Endodermal cell (in vitro differentiated cells): ENCODE measurements at regions not wholly inside any gene's neighbourhood (a gene's known extent, or its start where the extent isn't known, plus 50 kb on each side); places are given as distances from the start of the nearest gene placed in this dataset.

Experiments
- DNase-seq: peaks from one replicate; pipeline ENCODE4 v3.0.0-alpha.2; 2017
- H3K27ac ChIP-seq: 2 replicates; pipeline ENCODE4 v1.5.1; 2013; ENCODE audit warnings: mild to moderate bottlenecking, low read depth, low read length, moderate library complexity
- H3K27me3 ChIP-seq: 2 replicates; pipeline ENCODE4 v1.6.1; 2013; ENCODE audit warnings: mild to moderate bottlenecking, low read length, moderate library complexity; ENCODE audit not compliant: insufficient read depth, control insufficient read depth, poor library complexity, severe bottlenecking
- H3K36me3 ChIP-seq: 2 replicates; pipeline ENCODE4 v1.7.0; 2013; ENCODE audit warnings: mild to moderate bottlenecking, low read length, moderate library complexity; ENCODE audit not compliant: control insufficient read depth, insufficient read depth
- H3K4me1 ChIP-seq: one replicate; pipeline ENCODE4 v1.7.0; 2013; ENCODE audit warnings: low read length; ENCODE audit not compliant: control insufficient read depth, insufficient read depth
- H3K4me3 ChIP-seq: 2 replicates; pipeline ENCODE4 v1.5.1; 2013; ENCODE audit warnings: mild to moderate bottlenecking, low read length, moderate library complexity
- H3K9ac ChIP-seq: 2 replicates; pipeline ENCODE4 v1.6.1; 2013; ENCODE audit warnings: mild to moderate bottlenecking, low read length, moderate library complexity; ENCODE audit not compliant: poor library complexity, severe bottlenecking; ENCODE audit errors: extremely low read depth
- H3K9me3 ChIP-seq: 2 replicates; pipeline ENCODE4 v1.6.1; 2013; ENCODE audit warnings: mild to moderate bottlenecking, low read length, moderate library complexity; ENCODE audit not compliant: control insufficient read depth
- H3K27ac Mint-ChIP-seq: 2 replicates; pipeline ENCODE4 v1.8.0; 2020; ENCODE audit warnings: mixed read lengths
- H3K27me3 Mint-ChIP-seq: 2 replicates; pipeline ENCODE4 v1.8.0; 2021; ENCODE audit warnings: mild to moderate bottlenecking, mixed read lengths; ENCODE audit not compliant: insufficient read depth
- H3K36me3 Mint-ChIP-seq: 2 replicates; pipeline ENCODE4 v1.8.0; 2020; ENCODE audit warnings: low read depth, mixed read lengths
- H3K4me1 Mint-ChIP-seq: 2 replicates; pipeline ENCODE4 v1.8.0; 2020; ENCODE audit warnings: mixed read lengths
- H3K4me3 Mint-ChIP-seq: 2 replicates; pipeline ENCODE4 v1.8.0; 2020; ENCODE audit warnings: mild to moderate bottlenecking, moderate library complexity, mixed read lengths
- H3K9me3 Mint-ChIP-seq: 2 replicates; pipeline ENCODE4 v1.8.0; 2020; ENCODE audit warnings: mild to moderate bottlenecking, mixed read lengths
- whole genome bisulfite sequencing, 2 experiments: methylation state at CpG; one replicate each; pipeline versions ENCODE4 v1.1.5 to v1.1.7; 2013; ENCODE audit warnings: missing lambda C conversion rate in 2 of 2, mixed read lengths in 1 of 2; ENCODE audit not compliant: insufficient coverage in 1 of 2, insufficient read length in 1 of 2; 5-methylcytosine and 5-hydroxymethylcytosine counted together
- TF ChIP-seq, protein P1 (sequence below): fragments of 200-600 bp; sonication (generic); conservative IDR thresholded peaks from 2 replicates; pipeline ENCODE4 v1.5.0; 2021; ENCODE audit warnings: antibody characterized with exemption, mild to moderate bottlenecking

GRCh38 chr7:15764010-15764409, 77.5 kb upstream of the MEOX2 start:
- DNase-seq: no peak
- H3K4me1 ChIP-seq: peaks cover 3% of the 10 kb centered on the region
- H3K4me3 Mint-ChIP-seq: no peak overlapping the region
- H3K27ac ChIP-seq: no peak overlapping the region
- H3K27ac Mint-ChIP-seq: no peak overlapping the region
- no peak overlapping the region for H3K4me3 ChIP-seq
- H3K36me3 Mint-ChIP-seq: no peaks in the 10 kb centered on the region
- TF ChIP-seq, protein P1, sequence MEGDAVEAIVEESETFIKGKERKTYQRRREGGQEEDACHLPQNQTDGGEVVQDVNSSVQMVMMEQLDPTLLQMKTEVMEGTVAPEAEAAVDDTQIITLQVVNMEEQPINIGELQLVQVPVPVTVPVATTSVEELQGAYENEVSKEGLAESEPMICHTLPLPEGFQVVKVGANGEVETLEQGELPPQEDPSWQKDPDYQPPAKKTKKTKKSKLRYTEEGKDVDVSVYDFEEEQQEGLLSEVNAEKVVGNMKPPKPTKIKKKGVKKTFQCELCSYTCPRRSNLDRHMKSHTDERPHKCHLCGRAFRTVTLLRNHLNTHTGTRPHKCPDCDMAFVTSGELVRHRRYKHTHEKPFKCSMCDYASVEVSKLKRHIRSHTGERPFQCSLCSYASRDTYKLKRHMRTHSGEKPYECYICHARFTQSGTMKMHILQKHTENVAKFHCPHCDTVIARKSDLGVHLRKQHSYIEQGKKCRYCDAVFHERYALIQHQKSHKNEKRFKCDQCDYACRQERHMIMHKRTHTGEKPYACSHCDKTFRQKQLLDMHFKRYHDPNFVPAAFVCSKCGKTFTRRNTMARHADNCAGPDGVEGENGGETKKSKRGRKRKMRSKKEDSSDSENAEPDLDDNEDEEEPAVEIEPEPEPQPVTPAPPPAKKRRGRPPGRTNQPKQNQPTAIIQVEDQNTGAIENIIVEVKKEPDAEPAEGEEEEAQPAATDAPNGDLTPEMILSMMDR: no peak
- 71 to 87% methylated on average over 2 to 3 of the region's 3 CpGs for WGBS, 2 experiments
- no peaks in the 10 kb centered on the region for H3K36me3 ChIP-seq
- H3K9me3 Mint-ChIP-seq: no peaks in the 10 kb centered on the region
- H3K27me3 Mint-ChIP-seq: no peaks in the 10 kb centered on the region
- no peak overlapping the region for H3K9ac ChIP-seq
- peaks cover 10% of the 10 kb centered on the region for H3K4me1 Mint-ChIP-seq
- H3K9me3 ChIP-seq: no peaks in the 10 kb centered on the region
- H3K27me3 ChIP-seq: no peaks in the 10 kb centered on the region

- Histone ChIP-seq H3K4me1 (no peaks in the 10 kb centered on the region), H3K27me3 (no peaks in the 10 kb centered on the region), H3K27ac (no peak overlapping the region), H3K36me3 (no peaks in the 10 kb centered on the region), H3K9ac (no peak overlapping the region), H3K4me3 (no peak overlapping the region), H3K9me3 (peaks cover 13% of the 10 kb centered on the region)
- H3K36me3 Mint-ChIP-seq: no peaks in the 10 kb centered on the region
- WGBS, 2 experiments: 81 to 83% methylated on average over 1 to 2 of the region's 3 CpGs
- no peaks in the 10 kb centered on the region for H3K27me3 Mint-ChIP-seq
- DNase-seq: no peak
- no peak overlapping the region for H3K27ac Mint-ChIP-seq
- H3K4me1 Mint-ChIP-seq: no peaks in the 10 kb centered on the region
- no peaks in the 10 kb centered on the region for H3K9me3 Mint-ChIP-seq
- TF ChIP-seq, protein P1: no peak
- no peak overlapping the region for H3K4me3 Mint-ChIP-seq
Measured at GRCh38 chr7:15757041-15758000, 70.8 kb upstream of the MEOX2 start.

- Mint-ChIP-seq H3K27me3 (no peaks in the 10 kb centered on the region), H3K4me3 (no peak overlapping the region), H3K9me3 (no peaks in the 10 kb centered on the region), H3K27ac (no peak overlapping the region), H3K36me3 (no peaks in the 10 kb centered on the region), H3K4me1 (no peaks in the 10 kb centered on the region)
- Histone ChIP-seq H3K4me1 (no peaks in the 10 kb centered on the region), H3K9ac (no peak overlapping the region), H3K4me3 (no peak overlapping the region), H3K36me3 (no peaks in the 10 kb centered on the region), H3K27me3 (no peaks in the 10 kb centered on the region), H3K9me3 (peaks cover 13% of the 10 kb centered on the region), H3K27ac (no peak overlapping the region)
- DNase-seq: no peak
- WGBS, 2 experiments: 95% methylated on average over 2 of the region's 2 CpGs; no CpG with 5 or more reads in 1 of the 2 experiments
- TF ChIP-seq, protein P1: no peak
Measured at GRCh38 chr7:15755061-15755460, 68.6 kb upstream of the MEOX2 start.
